Fibroblast of pulmonary artery (primary cell): ENCODE measurements at regions not wholly inside any gene's neighbourhood (a gene's known extent, or its start where the extent isn't known, plus 50 kb on each side); places are given as distances from the start of the nearest gene placed in this dataset.

ENCODE experiments used
- DNase-seq: peaks from one replicate; pipeline ENCODE4 v3.0.0-alpha.2; 2010; ENCODE audit warnings: low read depth
- H3K4me3 ChIP-seq: replicated peaks from 2 replicates; pipeline ENCODE4 v1.5.1; 2011; ENCODE audit warnings: low read depth, mild to moderate bottlenecking, control low read depth, low read length, moderate library complexity
- TF ChIP-seq, protein P1 (sequence below): IDR thresholded peaks from 2 replicates; pipeline ENCODE4 v1.5.1; 2011; ENCODE audit warnings: mild to moderate bottlenecking, control low read depth, low read length, inconsistent platforms; ENCODE audit errors: missing control alignments

DNA sequence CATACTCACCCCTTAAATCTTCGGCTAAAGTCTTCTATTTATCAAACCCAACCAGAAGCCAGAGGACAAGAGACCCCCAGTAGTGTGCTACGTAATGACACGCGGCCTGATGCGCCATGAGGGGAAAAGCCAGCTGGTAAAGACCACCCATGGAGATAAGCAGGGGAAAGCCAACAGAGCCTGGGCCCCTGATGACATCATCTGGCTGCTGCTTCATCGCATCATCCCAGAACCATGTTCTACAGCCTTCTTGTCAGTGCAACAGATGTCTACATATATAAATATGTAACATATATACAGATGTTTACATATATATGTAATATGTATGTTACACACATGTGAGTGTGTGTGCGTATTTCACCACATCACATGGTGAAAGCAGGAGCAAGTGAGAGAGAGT, 81.7 kb upstream of the VANGL1 start:
- no peak for DNase-seq
- H3K4me3 ChIP-seq, result no peak overlapping the region
- TF ChIP-seq, protein P1, sequence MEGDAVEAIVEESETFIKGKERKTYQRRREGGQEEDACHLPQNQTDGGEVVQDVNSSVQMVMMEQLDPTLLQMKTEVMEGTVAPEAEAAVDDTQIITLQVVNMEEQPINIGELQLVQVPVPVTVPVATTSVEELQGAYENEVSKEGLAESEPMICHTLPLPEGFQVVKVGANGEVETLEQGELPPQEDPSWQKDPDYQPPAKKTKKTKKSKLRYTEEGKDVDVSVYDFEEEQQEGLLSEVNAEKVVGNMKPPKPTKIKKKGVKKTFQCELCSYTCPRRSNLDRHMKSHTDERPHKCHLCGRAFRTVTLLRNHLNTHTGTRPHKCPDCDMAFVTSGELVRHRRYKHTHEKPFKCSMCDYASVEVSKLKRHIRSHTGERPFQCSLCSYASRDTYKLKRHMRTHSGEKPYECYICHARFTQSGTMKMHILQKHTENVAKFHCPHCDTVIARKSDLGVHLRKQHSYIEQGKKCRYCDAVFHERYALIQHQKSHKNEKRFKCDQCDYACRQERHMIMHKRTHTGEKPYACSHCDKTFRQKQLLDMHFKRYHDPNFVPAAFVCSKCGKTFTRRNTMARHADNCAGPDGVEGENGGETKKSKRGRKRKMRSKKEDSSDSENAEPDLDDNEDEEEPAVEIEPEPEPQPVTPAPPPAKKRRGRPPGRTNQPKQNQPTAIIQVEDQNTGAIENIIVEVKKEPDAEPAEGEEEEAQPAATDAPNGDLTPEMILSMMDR, result no peak

DNA sequence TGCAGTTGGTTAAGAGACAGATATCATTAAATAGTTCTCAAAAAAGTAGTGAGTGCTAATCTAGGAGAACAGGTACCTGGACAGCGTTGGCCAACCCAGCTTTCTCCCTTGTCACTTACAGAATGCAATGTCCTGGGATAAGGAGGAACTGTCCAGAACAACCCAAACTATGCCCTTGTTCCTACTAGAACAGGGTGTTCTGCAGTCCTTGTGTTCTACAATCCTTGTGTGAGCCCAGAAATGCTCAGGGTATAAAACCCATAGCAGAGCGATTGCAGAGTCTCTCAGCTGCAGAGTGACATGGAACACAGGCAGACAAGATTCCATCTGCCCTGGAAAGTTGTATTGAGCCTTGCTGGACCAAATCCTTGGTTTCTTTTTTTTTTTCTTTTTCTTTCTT, 83.5 kb upstream of the VANGL1 start:
- H3K4me3 ChIP-seq, result no peak overlapping the region
- TF ChIP-seq, protein P1, result no peak
- no peak for DNase-seq

DNA sequence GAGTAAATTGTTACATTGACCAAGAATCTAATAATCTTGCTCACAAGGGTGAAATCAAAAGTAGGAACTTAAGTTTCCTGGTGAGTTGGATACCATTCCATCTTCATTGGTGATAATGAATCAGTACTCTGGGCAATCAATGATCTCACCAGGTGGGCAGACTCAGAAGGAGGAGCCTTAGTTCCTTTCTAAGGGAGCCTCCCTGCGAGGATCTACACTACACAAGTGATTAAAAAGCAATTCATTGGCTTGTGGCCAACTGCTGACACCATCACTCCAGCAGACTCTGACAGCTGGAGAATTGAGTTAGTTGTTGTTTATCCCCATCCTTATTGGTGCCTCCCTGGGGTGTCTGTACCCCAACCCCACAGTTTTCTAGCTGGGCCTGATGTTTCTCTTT, 84.1 kb upstream of the VANGL1 start:
- no peak overlapping the region for H3K4me3 ChIP-seq
- TF ChIP-seq, protein P1, result no peak
- no peak for DNase-seq

DNA sequence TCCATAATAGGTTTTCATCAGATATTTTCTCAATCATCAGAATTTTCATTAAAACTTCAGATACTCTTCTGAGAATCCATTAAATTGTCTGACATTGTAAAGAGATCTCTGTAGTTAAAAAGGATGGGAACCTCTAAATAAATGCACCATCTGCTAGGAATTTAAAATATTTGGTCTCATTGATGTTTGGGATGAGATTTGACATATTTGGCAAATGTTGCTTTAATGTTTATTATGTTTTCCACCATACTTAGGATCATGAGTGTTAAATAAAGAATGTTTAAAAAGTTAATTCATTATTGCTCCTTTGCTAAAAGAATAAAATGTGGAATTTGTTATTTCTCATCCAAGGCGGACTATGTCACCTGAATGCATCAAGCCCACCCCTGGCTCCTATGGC, 85.5 kb upstream of the VANGL1 start:
- DNase-seq, result no peak
- TF ChIP-seq, protein P1, result no peak
- no peak overlapping the region for H3K4me3 ChIP-seq

DNA sequence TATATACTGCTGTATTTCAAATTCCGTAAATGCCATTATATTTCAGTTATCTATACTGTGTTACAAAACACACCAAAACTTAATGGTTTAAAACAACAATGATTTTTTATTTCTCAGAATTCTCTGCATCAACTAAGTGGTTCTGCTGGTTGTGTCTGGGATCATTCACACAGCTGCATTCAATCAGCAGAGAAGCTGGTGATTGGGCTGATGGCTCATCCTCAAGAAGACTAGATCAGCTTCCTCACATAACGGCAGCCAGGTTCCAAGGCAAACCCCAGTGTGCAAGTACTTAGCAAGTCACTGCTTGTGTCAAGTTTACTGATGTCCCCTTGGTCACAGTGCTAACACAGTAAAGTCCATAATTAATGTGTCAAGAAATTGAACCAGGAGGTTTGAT, 86.3 kb upstream of the VANGL1 start:
- no peak for DNase-seq
- H3K4me3 ChIP-seq, result no peak overlapping the region
- TF ChIP-seq, protein P1, result no peak

DNA sequence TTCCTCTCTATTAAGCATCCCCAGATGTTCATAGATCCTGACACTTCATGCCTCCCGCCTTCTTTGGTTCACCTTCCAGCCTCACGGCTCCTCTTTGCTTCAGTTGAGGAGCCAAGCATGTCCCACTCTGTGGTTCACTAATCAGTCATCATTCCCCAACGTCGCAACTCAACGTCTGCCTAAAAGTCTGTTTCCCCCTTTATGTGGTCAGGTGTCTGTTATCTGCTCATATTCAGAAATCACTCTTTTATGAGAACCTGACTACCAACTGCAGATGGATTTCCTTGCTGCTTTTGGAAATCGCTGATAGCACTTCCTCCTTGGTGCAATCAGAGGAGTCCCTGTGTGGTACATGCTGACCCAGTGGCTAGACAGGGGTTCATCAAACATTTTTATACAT, 94.1 kb upstream of the VANGL1 start:
- TF ChIP-seq, protein P1, result no peak
- DNase-seq, result no peak
- H3K4me3 ChIP-seq, result no peak overlapping the region

DNA sequence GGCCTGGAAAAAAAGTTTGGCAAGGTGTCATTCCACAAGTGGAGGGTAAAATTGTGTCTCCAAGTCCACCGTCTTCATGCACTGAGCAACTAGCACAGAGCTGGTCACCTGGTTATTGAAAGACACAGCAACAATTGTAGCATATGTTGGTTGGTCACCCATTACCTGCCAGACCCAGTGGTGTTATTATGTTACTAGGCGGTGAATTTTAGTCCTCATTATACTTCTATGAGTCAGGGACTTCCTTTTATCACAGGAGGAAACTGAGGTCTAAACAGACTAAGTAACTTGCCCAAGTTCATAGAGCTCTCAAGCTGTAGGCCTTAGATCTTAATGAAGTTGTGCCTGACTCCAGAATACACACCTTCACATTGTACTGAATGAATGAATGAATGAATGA, 94.9 kb upstream of the VANGL1 start:
- TF ChIP-seq, protein P1, result no peak
- DNase-seq, result no peak

More for the DNA sequence above, 94.9 kb upstream of the VANGL1 start:
- no peak overlapping the region for H3K4me3 ChIP-seq
